T47D (cell line): ENCODE measurements at regions not wholly inside any gene's neighbourhood (a gene's known extent, or its start where the extent isn't known, plus 50 kb on each side); places are given as distances from the start of the nearest gene placed in this dataset.

Experiments
- DNase-seq, 2 experiments: peaks; one replicate each; pipeline versions ENCODE4 v3.0.0 to v3.0.0-alpha.2; 2011 to 2012; ENCODE audit warnings: low read depth in 1 of 2, low spot score in 1 of 2
- JUND ChIP-seq: IDR thresholded peaks from 2 replicates; pipeline ENCODE4 v1.6.1; 2012; ENCODE audit warnings: low read depth
- in situ Hi-C: cut with HindIII; loops from 2 replicates; pipeline ENCODE4 v1.10.0; 2016; ENCODE audit warnings: low sequenced_read_pairs, low pct_unique_long_range_greater_than_20kb

GRCh38 chr6:23011615-23012014 lies 442.2 kb downstream of the HDGFL1 start:
- in situ Hi-C loops = no loop called here
- TF ChIP-seq JUND = no peak

GRCh38 chr6:23013776-23014175 lies 444.4 kb downstream of the HDGFL1 start:
- DNase-seq = no peak
- in situ Hi-C loops = no loop called here
- TF ChIP-seq JUND = no peak

More at GRCh38 chr6:23011615-23012014, 442.2 kb downstream of the HDGFL1 start:
- no peak for DNase-seq

- DNase-seq = no peak
- in situ Hi-C loops = no loop called here
These were observed 447.3 kb downstream of the HDGFL1 start for GRCh38 chr6:23016696-23017095.

DNA sequence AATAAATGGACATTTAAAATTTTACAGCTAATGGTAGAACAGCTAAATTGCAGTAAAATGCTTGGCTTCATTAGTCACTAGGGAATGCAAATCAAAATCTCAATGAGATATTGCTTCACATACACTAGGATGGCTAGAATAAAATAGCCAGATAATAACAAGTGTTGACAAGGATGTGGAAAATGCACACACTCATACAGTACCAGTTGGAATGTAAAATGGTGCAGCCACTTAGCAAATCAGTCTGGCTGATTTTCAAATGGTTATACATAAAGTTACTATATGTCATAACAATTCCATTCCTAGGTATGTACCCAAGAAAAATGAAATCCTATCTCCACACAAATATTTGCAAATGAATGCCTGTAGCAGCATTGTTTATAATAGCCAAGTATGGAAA lies 452.1 kb downstream of the HDGFL1 start:
- DNase-seq = no peak
- no peak for TF ChIP-seq JUND
- in situ Hi-C loops = no loop called here

More at GRCh38 chr6:23016696-23017095, 447.3 kb downstream of the HDGFL1 start:
- TF ChIP-seq JUND = no peak

GRCh38 chr6:23027281-23027680 lies 457.9 kb downstream of the HDGFL1 start:
- DNase-seq = no peak
- no peak for TF ChIP-seq JUND
- in situ Hi-C loops = no loop called here

- no peak for TF ChIP-seq JUND
- in situ Hi-C loops = no loop called here
- no peak for DNase-seq
These were observed 462.6 kb downstream of the HDGFL1 start for GRCh38 chr6:23031986-23032385.

DNA sequence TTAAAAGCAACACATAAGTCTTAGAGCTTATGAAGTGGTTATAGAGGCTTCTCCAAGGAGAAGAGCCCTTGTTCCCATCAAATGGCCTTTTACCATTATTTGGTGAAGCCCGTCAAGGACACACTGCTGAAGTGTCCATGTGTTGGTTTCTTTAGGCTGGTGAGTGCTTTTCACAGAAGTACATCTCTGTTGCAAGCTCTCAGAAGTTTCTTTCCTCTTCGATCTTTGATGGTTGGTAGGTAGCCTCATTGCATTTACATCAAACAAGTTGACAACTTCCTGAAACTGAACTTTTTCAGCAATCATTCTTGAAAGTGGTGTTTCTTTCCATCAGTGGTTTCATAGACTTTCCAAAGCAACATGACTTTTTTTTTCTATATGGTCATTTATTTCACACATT lies 465.6 kb downstream of the HDGFL1 start:
- TF ChIP-seq JUND = no peak
- no peak for DNase-seq
- in situ Hi-C loops = no loop called here

DNA sequence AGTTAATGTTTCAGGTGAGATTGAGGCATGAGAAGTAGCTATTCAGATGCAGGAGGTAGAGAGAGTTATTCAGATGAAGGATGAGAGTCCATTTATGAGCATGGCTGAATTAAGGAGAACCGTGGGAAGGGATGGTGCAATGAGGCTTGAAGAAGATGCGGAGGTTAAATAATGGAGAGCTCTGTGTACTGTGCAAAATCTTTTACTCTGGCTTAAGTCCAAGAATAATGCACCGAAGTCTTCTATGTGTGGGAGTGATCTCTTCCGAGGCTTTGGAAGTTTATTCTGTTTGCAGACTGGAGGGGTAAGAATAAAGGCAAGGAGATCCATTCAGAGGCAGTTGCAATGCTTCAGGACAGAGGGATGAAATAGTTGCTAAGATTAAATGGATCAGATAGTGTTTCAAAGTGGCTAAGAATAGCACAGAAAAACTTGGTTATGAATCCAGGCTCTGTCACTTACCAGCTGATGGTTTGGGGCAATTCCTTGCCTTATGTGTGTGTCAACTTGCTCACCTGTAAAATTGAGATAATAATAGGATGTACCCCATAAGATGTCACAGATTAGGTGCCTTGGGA lies 467.1 kb downstream of the HDGFL1 start:
- no peak for TF ChIP-seq JUND
- in situ Hi-C loops = no loop called here
- no peak for DNase-seq

- DNase-seq = no peak
- in situ Hi-C loops = no loop called here
- TF ChIP-seq JUND = no peak
These were observed 471.5 kb downstream of the HDGFL1 start for GRCh38 chr6:23040899-23041298.

DNA sequence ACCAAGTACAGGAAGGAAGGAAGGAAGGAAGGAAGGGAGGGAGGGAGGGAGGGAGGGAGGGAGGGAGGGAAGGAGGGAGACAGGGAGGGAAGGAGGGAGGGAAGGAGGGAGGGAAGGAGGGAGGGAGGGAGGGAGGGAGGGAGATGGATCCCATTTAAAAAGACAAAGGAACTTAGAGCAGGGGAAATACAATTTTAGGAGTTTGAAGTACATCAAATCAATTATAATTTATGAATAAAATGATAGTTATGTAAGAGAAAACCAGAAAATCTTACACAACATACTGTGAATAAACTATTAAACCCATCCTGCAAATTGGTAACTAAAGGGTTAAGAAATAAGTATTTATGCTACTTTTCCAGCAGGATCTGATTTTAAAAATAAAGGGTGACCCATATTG lies 475.9 kb downstream of the HDGFL1 start:
- DNase-seq = no peak
- in situ Hi-C loops = no loop called here
- TF ChIP-seq JUND = no peak

DNA sequence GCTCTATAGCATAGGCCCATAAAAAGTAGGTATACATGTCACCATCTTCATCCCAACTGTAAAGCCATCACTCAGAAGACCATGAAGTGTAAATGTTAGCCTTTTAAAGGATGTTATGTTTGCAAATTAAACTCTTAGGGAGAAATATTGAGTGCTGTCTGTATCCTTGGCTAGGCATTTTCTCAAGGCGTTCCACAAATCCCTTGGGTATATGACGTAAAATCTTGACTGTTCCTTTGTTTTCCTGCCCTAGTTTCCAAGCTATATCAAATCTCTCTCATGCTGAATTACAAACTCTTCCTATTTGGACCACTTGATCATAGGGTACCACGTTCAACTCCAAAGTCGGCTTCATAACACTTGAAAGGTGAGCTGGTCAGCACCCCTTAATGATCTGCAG lies 486.2 kb downstream of the HDGFL1 start:
- DNase-seq = no peak
- in situ Hi-C loops = no loop called here
- TF ChIP-seq JUND = no peak

DNA sequence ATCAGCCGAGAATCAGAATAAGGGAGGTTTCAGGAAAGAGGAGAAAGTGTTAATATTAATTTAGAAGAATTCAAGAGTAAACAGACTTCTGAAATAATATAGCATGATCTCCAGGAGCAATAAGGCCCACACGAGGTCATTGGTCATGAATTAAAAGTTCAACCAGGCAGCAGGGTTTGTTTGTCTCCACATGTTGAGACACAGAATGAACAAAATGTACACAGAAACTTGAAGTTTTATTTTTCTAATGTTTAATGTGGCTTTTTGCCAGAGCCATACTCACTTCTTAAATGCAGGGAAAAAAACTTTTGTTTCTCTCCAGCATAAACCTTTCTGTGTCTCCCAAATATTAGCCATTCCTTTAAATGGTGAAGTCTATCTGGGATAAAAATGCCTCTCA lies 504.5 kb downstream of the HDGFL1 start:
- no peak for TF ChIP-seq JUND
- no peak for DNase-seq
- in situ Hi-C loops = no loop called here

GRCh38 chr6:23077772-23078171 lies 508.4 kb downstream of the HDGFL1 start:
- in situ Hi-C loops = no loop called here
- no peak for DNase-seq
- no peak for TF ChIP-seq JUND

DNA sequence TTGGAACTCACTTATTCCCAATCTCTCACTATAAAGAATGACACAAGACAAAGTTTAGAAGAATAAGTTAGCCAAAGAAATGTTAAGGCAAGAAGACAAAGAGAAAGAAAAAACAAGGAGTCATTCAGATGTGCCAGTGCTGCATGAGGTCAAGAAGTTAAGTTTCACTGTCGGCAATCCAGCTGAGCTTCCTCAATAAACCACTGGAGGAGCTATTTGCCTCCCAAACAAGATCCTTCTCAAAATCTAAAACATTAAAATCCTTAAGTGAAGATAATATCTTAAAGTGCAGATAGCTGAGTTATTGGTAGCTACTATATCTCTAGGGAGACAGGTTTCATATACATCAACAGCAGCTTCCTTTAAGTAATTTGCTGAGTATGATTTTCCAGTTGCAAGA lies 512.3 kb downstream of the HDGFL1 start:
- DNase-seq = no peak
- in situ Hi-C loops = no loop called here
- TF ChIP-seq JUND = no peak
